ENCODE measurements at regions not wholly inside any gene's neighbourhood (a gene's known extent, or its start where the extent isn't known, plus 50 kb on each side); places are given as distances from the start of the nearest gene placed in this dataset.

DNA sequence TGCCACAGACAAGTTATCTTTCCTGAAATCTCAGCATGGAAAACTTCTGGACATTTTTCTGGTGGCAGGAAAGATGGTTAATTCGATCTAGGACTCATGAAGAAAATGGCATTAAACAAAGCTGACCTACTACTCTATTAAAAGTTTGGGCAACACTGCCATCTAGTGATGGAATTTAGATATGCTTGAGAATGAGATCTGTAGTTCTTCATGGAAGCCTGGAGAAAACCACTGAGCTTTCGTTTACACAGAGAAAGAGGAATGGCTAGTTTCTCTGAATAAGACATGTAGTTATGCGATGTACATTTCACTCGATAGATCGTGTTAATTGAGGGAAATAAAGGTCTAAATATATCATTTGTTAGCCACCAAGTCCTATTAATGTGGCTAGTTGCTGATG lies 51.7 kb upstream of the CHRDL1 start:
- Histone ChIP-seq H2BK120ac (ENCODE audit: low read depth, low read length) (no peak overlapping the region), H3K36me3 (ENCODE audit: control insufficient read depth, insufficient read depth, low read length) (no peaks in the 10 kb centered on the region), H4K5ac (ENCODE audit: low read depth, low read length) (no peak overlapping the region), H2AK9ac (replicated peaks; ENCODE audit: low read depth, low read length, poor library complexity) (no peak overlapping the region), H3K9ac (ENCODE audit: low read depth, low read length) (no peak overlapping the region), H3K79me1 (ENCODE audit: low read depth in 1 of 2, low read length in 2 of 2) (no peaks in the 10 kb centered on the region), H3K9me3 (ENCODE audit: control insufficient read depth, insufficient read depth, low read length) (no peaks in the 10 kb centered on the region), H2BK5ac (ENCODE audit: low read depth, low read length, poor library complexity, severe bottlenecking) (no peak overlapping the region), H2BK20ac (ENCODE audit: low read depth, low read length) (no peak overlapping the region), H3K56ac (ENCODE audit: extremely low read depth, insufficient read depth, low read length) (no peak overlapping the region), H3K14ac (replicated peaks; ENCODE audit: low read depth, low read length) (no peak overlapping the region), H3K18ac (ENCODE audit: low read depth, low read length) (no peak overlapping the region), H3K9me1 (ENCODE audit: insufficient read depth, low read length) (no peaks in the 10 kb centered on the region), H2AFZ (replicated peaks; ENCODE audit: low read length, poor library complexity) (no peak overlapping the region), H4K91ac (ENCODE audit: insufficient read depth, low read depth, low read length) (no peak overlapping the region), H3K27me3 (ENCODE audit: control insufficient read depth, insufficient read depth, low read length) (peaks cover 17% of the 10 kb centered on the region), H3K4me3 (ENCODE audit: insufficient read depth, low read depth, low read length) (no peak overlapping the region), H4K8ac (ENCODE audit: low read depth in 2 of 2, low read length in 2 of 2) (no peak overlapping the region), H3K27ac (ENCODE audit: insufficient read depth, low read length) (no peak overlapping the region), H4K20me1 (ENCODE audit: insufficient read depth, low read length) (no peaks in the 10 kb centered on the region), H3K4me1 (ENCODE audit: control insufficient read depth, insufficient read depth, low read length) (no peaks in the 10 kb centered on the region), H3K23ac (ENCODE audit: low read depth, low read length) (no peak overlapping the region), H3K4ac (ENCODE audit: low read depth, low read length) (no peak overlapping the region), H2BK15ac (ENCODE audit: low read depth, low read length) (no peak overlapping the region), H2AK5ac (ENCODE audit: low read depth, low read length) (no peak overlapping the region), H3K4me2 (ENCODE audit: low read depth, low read length) (no peak overlapping the region)
- WGBS, 2 experiments (ENCODE audit: extremely low coverage in 2 of 2, insufficient read length in 1 of 2) = 0% methylated on average over 2 of the region's 5 CpGs; no CpG with 5 or more reads in 1 of the 2 experiments
- TF ChIP-seq POLR2A (IDR thresholded peaks at IDR 0.05; ENCODE audit: low read depth, low read length) (no peak), MAFK (IDR thresholded peaks at IDR 0.05; ENCODE audit: low read depth, low read length) (no peak), FOS (IDR thresholded peaks at IDR 0.05; ENCODE audit: low read depth, low read length) (no peak), RFX5 (IDR thresholded peaks at IDR 0.05; ENCODE audit: low read depth, low read length) (no peak), SMC3 (IDR thresholded peaks at IDR 0.05; ENCODE audit: low read depth, low read length) (peak; percentile 49), RAD21 (IDR thresholded peaks at IDR 0.05; ENCODE audit: low read length) (peak; percentile 61), MXI1 (IDR thresholded peaks at IDR 0.05; ENCODE audit: borderline replicate concordance, low read depth, low read length) (no peak), MAZ (IDR thresholded peaks at IDR 0.05; ENCODE audit: borderline replicate concordance, low read depth, low read length) (no peak)
- TF ChIP-seq, protein P1, sequence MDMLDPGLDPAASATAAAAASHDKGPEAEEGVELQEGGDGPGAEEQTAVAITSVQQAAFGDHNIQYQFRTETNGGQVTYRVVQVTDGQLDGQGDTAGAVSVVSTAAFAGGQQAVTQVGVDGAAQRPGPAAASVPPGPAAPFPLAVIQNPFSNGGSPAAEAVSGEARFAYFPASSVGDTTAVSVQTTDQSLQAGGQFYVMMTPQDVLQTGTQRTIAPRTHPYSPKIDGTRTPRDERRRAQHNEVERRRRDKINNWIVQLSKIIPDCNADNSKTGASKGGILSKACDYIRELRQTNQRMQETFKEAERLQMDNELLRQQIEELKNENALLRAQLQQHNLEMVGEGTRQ (IDR thresholded peaks at IDR 0.05; ENCODE audit: low read depth, low read length) = no peak
- TF ChIP-seq, protein P2, sequence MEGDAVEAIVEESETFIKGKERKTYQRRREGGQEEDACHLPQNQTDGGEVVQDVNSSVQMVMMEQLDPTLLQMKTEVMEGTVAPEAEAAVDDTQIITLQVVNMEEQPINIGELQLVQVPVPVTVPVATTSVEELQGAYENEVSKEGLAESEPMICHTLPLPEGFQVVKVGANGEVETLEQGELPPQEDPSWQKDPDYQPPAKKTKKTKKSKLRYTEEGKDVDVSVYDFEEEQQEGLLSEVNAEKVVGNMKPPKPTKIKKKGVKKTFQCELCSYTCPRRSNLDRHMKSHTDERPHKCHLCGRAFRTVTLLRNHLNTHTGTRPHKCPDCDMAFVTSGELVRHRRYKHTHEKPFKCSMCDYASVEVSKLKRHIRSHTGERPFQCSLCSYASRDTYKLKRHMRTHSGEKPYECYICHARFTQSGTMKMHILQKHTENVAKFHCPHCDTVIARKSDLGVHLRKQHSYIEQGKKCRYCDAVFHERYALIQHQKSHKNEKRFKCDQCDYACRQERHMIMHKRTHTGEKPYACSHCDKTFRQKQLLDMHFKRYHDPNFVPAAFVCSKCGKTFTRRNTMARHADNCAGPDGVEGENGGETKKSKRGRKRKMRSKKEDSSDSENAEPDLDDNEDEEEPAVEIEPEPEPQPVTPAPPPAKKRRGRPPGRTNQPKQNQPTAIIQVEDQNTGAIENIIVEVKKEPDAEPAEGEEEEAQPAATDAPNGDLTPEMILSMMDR (conservative IDR thresholded peaks at IDR 0.05; ENCODE audit: low read depth, low read length) = peak; percentile 66
- intact Hi-C loops (cut with micrococcal nuclease) (loop anchor here (1.0 to 5.0 kb wide), 3 partner anchors 136 to 690 kb away; no protein-coding TSS in a partner anchor), in situ Hi-C loops (cut with MboI; ENCODE audit: low sequenced_read_pairs) (loop anchor here (5.0 kb wide), 1 partner anchor 395 kb away; no protein-coding TSS in a partner anchor), dilution Hi-C loops (cut with HindIII; ENCODE audit: low sequenced_read_pairs, unreplicated experiment) (no loop called here)
- ChIA-PET CTCF (interaction anchor here (0.6 to 1.5 kb wide), 6 partner anchors 10 to 680 kb away, joined by 3 to 5 read pairs (median 4); no protein-coding TSS in a partner anchor), POLR2A (ENCODE audit: unreplicated experiment) (no interaction called here)
- peak; percentile 63 for DNase-seq
- BruUV-seq (replicated peaks) = no TSS peak
- peak; percentile 86 for ATAC-seq (ENCODE audit: low read depth)
